Astrocyte (in vitro differentiated cells and primary cell): ENCODE measurements at regions not wholly inside any gene's neighbourhood (a gene's known extent, or its start where the extent isn't known, plus 50 kb on each side); places are given as distances from the start of the nearest gene placed in this dataset.

Experiments used
- DNase-seq: peaks from one replicate; pipeline ENCODE4 v3.0.0-alpha.2; 2010; ENCODE audit warnings: low read depth
- FAIRE-seq: peaks from 2 replicates; lab custom pipeline; 2011; peaks lifted over from hg19 to GRCh38; lab: Jason Lieb, UNC
- H2AFZ ChIP-seq: 2 replicates; pipeline ENCODE4 v1.6.0; 2012; ENCODE audit warnings: low read depth, low read length, inconsistent platforms
- H3K27ac ChIP-seq: 2 replicates; pipeline ENCODE4 v1.5.1; 2011; ENCODE audit warnings: low read depth, low read length, inconsistent platforms
- H3K27me3 ChIP-seq: 2 replicates; pipeline ENCODE4 v1.6.0; 2011; ENCODE audit warnings: low read length, inconsistent platforms; ENCODE audit not compliant: insufficient read depth
- H3K36me3 ChIP-seq: 2 replicates; pipeline ENCODE4 v1.5.1; 2011; ENCODE audit warnings: low read length, inconsistent platforms; ENCODE audit not compliant: insufficient read depth
- H3K4me1 ChIP-seq: 2 replicates; pipeline ENCODE4 v1.5.1; 2011; ENCODE audit warnings: low read length, inconsistent platforms; ENCODE audit not compliant: insufficient read depth
- H3K4me2 ChIP-seq: 2 replicates; pipeline ENCODE4 v1.6.0; 2012; ENCODE audit warnings: low read length, inconsistent platforms
- H3K4me3 ChIP-seq: 2 replicates; pipeline ENCODE4 v1.5.1; 2011; ENCODE audit warnings: low read depth, mild to moderate bottlenecking, low read length, inconsistent platforms; ENCODE audit not compliant: insufficient read depth
- H3K79me2 ChIP-seq: 2 replicates; pipeline ENCODE4 v1.6.0; 2012; ENCODE audit warnings: mild to moderate bottlenecking, low read length, inconsistent platforms; ENCODE audit not compliant: insufficient read depth
- H3K9ac ChIP-seq: 2 replicates; pipeline ENCODE4 v1.6.0; 2012; ENCODE audit warnings: mild to moderate bottlenecking, low read length, inconsistent platforms
- H3K9me3 ChIP-seq: 2 replicates; pipeline ENCODE4 v1.5.1; 2012; ENCODE audit warnings: low read depth, mild to moderate bottlenecking, low read length, inconsistent platforms; ENCODE audit not compliant: insufficient read depth
- H4K20me1 ChIP-seq: 2 replicates; pipeline ENCODE4 v1.6.0; 2012; ENCODE audit warnings: low read length, inconsistent platforms; ENCODE audit not compliant: insufficient read depth
- H3K27ac Mint-ChIP-seq: one replicate; pipeline ENCODE4 v1.8.0; 2021; ENCODE audit warnings: mild to moderate bottlenecking, mixed read lengths; ENCODE audit not compliant: unreplicated experiment
- H3K27me3 Mint-ChIP-seq: one replicate; pipeline ENCODE4 v1.8.0; 2021; ENCODE audit warnings: low read depth, mixed read lengths; ENCODE audit not compliant: unreplicated experiment
- H3K36me3 Mint-ChIP-seq: one replicate; pipeline ENCODE4 v1.8.0; 2021; ENCODE audit warnings: low read depth, mixed read lengths; ENCODE audit not compliant: unreplicated experiment
- H3K4me1 Mint-ChIP-seq: one replicate; pipeline ENCODE4 v1.8.0; 2021; ENCODE audit warnings: low read depth, mixed read lengths; ENCODE audit not compliant: unreplicated experiment
- H3K4me3 Mint-ChIP-seq: one replicate; pipeline ENCODE4 v1.8.0; 2021; ENCODE audit warnings: mild to moderate bottlenecking, moderate library complexity, mixed read lengths; ENCODE audit not compliant: unreplicated experiment
- H3K9me3 Mint-ChIP-seq: one replicate; pipeline ENCODE4 v1.8.0; 2021; ENCODE audit warnings: mild to moderate bottlenecking, mixed read lengths; ENCODE audit not compliant: unreplicated experiment
- EZH2 ChIP-seq: IDR thresholded peaks from 2 replicates; pipeline ENCODE4 v1.6.1; 2012; ENCODE audit warnings: mild to moderate bottlenecking, low read length, inconsistent platforms; ENCODE audit not compliant: insufficient read depth
- TF ChIP-seq, protein P1 (sequence below): IDR thresholded peaks from 2 replicates; pipeline ENCODE4 v1.5.1; 2011; ENCODE audit warnings: low read depth, mild to moderate bottlenecking, inconsistent platforms, low read length, moderate library complexity; ENCODE audit not compliant: insufficient read depth

DNA sequence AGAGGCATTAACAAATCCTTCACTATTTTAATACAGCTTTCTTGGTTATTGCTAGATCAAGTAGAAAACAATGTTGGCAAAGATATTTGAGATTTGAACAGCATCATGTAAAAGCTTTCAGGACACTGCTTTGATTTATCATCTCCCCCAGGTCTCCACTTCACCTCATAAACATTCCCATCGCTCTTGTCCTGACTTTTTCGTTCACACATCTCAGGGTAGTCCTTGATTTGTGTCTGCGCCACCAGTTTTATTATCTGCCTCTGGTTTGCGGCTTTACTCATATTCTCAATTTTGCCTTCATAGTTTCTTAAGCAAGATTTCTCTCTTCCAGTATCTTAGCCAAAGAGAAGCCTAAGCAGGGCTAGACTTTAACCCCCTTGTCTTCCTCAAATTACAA, 63.5 kb upstream of the ROR1 start:
- Mint-ChIP-seq H3K9me3 (no peaks in the 10 kb centered on the region), H3K4me1 (peaks cover 10% of the 10 kb centered on the region), H3K4me3 (no peak overlapping the region), H3K27me3 (peaks cover 3% of the 10 kb centered on the region), H3K36me3 (no peaks in the 10 kb centered on the region), H3K27ac (no peak overlapping the region)
- H3K27ac ChIP-seq, result no peak overlapping the region
- TF ChIP-seq, protein P1, sequence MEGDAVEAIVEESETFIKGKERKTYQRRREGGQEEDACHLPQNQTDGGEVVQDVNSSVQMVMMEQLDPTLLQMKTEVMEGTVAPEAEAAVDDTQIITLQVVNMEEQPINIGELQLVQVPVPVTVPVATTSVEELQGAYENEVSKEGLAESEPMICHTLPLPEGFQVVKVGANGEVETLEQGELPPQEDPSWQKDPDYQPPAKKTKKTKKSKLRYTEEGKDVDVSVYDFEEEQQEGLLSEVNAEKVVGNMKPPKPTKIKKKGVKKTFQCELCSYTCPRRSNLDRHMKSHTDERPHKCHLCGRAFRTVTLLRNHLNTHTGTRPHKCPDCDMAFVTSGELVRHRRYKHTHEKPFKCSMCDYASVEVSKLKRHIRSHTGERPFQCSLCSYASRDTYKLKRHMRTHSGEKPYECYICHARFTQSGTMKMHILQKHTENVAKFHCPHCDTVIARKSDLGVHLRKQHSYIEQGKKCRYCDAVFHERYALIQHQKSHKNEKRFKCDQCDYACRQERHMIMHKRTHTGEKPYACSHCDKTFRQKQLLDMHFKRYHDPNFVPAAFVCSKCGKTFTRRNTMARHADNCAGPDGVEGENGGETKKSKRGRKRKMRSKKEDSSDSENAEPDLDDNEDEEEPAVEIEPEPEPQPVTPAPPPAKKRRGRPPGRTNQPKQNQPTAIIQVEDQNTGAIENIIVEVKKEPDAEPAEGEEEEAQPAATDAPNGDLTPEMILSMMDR, result no peak
- no peak for TF ChIP-seq EZH2
- H2AFZ ChIP-seq, result no peak overlapping the region
- no peak overlapping the region for H3K4me2 ChIP-seq
- no peaks in the 10 kb centered on the region for H3K36me3 ChIP-seq
- DNase-seq (no peak), FAIRE-seq (no peak)
- peaks cover 11% of the 10 kb centered on the region for H3K4me1 ChIP-seq
- H3K27me3 ChIP-seq, result peaks cover 23% of the 10 kb centered on the region
- H3K9ac ChIP-seq, result no peak overlapping the region
- no peak overlapping the region for H3K4me3 ChIP-seq
- no peaks in the 10 kb centered on the region for H4K20me1 ChIP-seq
- H3K79me2 ChIP-seq, result no peaks in the 10 kb centered on the region
- H3K9me3 ChIP-seq, result no peaks in the 10 kb centered on the region

DNA sequence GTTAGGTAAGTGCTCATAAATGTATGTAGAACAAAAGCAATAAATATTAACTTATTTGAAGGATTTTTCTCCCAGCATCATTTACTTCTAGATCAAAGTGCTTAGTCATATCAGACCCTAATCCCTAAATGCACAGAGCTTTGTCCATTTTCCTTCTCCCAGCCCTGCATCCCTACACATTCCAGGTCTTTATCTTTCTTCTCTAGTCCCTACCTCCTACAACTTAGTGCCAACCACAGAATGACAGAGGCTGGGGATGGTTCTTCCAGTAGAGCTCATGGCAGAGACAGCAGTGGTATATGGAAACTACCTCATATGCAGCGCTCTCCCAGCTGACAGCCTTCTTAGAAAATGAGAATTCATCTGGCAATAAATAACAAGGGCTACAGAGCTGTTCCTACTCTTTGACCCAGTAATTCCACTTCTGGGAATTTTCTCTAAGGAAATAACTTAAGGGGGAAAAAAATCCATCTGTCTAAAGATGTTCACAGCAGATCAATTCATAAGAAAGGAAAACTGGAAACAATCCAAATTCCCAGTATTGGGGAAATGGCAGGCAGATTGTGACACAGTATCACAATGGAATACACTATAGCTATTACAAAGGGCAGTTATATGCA, 62.9 kb upstream of the ROR1 start:
- no peaks in the 10 kb centered on the region for H3K9me3 Mint-ChIP-seq
- no peak overlapping the region for H3K4me3 ChIP-seq
- H3K27ac ChIP-seq, result no peak overlapping the region
- no peak overlapping the region for H2AFZ ChIP-seq
- H3K27me3 Mint-ChIP-seq, result peaks cover 3% of the 10 kb centered on the region
- no peak overlapping the region for H3K27ac Mint-ChIP-seq
- no peaks in the 10 kb centered on the region for H3K9me3 ChIP-seq
- no peak overlapping the region for H3K4me2 ChIP-seq
- no peak overlapping the region for H3K4me3 Mint-ChIP-seq
- no peak for DNase-seq
- no peak overlapping the region for H3K9ac ChIP-seq
- TF ChIP-seq, protein P1, result no peak
- TF ChIP-seq EZH2, result no peak
- H3K79me2 ChIP-seq, result no peaks in the 10 kb centered on the region
- H3K36me3 ChIP-seq, result no peaks in the 10 kb centered on the region
- peaks cover 20% of the 10 kb centered on the region for H3K27me3 ChIP-seq
- H3K4me1 ChIP-seq, result peaks cover 11% of the 10 kb centered on the region
- no peaks in the 10 kb centered on the region for H4K20me1 ChIP-seq
- FAIRE-seq, result no peak
- peaks cover 9% of the 10 kb centered on the region for H3K4me1 Mint-ChIP-seq
- no peaks in the 10 kb centered on the region for H3K36me3 Mint-ChIP-seq

DNA sequence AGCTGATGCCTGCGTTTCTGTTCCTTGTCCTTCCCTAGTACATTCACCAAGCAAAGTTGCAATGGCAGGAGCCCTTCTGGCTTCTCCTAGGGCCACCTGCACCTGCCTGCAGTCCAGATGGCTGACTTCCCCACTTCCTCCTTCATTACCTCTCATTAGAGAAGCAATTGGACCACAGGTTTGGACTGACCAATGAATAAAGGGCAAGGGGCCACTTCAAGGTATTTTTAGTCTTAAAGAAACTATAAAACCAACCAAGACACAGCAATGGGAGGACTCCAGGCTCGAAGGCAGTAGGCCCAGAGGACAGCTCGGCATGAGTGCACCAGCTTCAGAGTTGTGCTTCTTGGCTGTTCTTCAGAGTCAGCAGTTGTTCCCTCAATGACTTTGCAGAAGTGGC, 60.8 kb upstream of the ROR1 start:
- no peaks in the 10 kb centered on the region for H3K9me3 Mint-ChIP-seq
- no peaks in the 10 kb centered on the region for H3K36me3 ChIP-seq
- H2AFZ ChIP-seq, result no peak overlapping the region
- no peak for DNase-seq
- no peak overlapping the region for H3K4me2 ChIP-seq
- no peak overlapping the region for H3K4me3 ChIP-seq
- H3K27ac Mint-ChIP-seq, result no peak overlapping the region
- peaks cover 23% of the 10 kb centered on the region for H3K27me3 ChIP-seq
- peaks cover 9% of the 10 kb centered on the region for H3K4me1 Mint-ChIP-seq
- H3K4me1 ChIP-seq, result peaks cover 11% of the 10 kb centered on the region
- H3K9me3 ChIP-seq, result no peaks in the 10 kb centered on the region
- H3K27ac ChIP-seq, result no peak overlapping the region
- no peak for FAIRE-seq
- no peaks in the 10 kb centered on the region for H3K79me2 ChIP-seq
- H3K27me3 Mint-ChIP-seq, result peaks cover 12% of the 10 kb centered on the region
- H4K20me1 ChIP-seq, result no peaks in the 10 kb centered on the region
- TF ChIP-seq, protein P1, result no peak
- no peak for TF ChIP-seq EZH2
- H3K4me3 Mint-ChIP-seq, result no peak overlapping the region
- H3K36me3 Mint-ChIP-seq, result no peaks in the 10 kb centered on the region
- H3K9ac ChIP-seq, result no peak overlapping the region
